GM18870 (cell line): ENCODE measurements at regions not wholly inside any gene's neighbourhood (a gene's known extent, or its start where the extent isn't known, plus 50 kb on each side); places are given as distances from the start of the nearest gene placed in this dataset.
"Not testable (repeated sequence)": the region's sequence is repeated elsewhere in the genome, so short reads cannot be mapped to it uniquely, and the experiment has no call there.

Experiments
- ATAC-seq: cut with Tn5 transposase; IDR thresholded peaks from one replicate; pipeline ENCODE4 v1.9.1; 2021; ENCODE audit warnings: moderate library complexity; ENCODE audit not compliant: unreplicated experiment

- ATAC-seq = not testable (repeated sequence)
Observed at GRCh38 chr13:21261487-21262216, 85.2 kb downstream of the MRPL57 start.

DNA sequence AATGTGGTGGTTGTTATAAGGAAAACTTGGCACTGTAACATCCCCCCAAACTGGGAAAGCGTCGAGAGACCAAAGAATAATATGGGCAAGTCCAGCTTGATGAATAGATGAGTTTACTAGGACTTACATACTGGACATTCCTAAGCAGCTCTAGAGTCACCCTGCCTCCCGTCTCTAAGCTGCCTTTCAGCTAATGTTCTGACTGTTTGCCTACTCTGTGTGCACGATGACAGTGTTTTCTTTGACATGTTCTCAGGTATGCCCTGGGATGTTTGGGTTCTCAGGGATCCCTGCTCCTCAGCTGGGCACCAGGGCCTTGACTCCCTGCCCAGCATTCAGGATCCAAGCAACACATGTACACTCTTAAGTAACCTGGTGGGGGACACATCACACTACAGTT is 87.5 kb downstream of the MRPL57 start:
- ATAC-seq = not testable (repeated sequence)

- not testable (repeated sequence) for ATAC-seq
Observed at GRCh38 chr13:21268485-21268884, 92.0 kb downstream of the MRPL57 start.

- ATAC-seq = not testable (repeated sequence)
Observed at GRCh38 chr13:21272439-21272838, 96.0 kb downstream of the MRPL57 start.

GRCh38 chr13:21274457-21274856 is 98.0 kb downstream of the MRPL57 start:
- not testable (repeated sequence) for ATAC-seq

DNA sequence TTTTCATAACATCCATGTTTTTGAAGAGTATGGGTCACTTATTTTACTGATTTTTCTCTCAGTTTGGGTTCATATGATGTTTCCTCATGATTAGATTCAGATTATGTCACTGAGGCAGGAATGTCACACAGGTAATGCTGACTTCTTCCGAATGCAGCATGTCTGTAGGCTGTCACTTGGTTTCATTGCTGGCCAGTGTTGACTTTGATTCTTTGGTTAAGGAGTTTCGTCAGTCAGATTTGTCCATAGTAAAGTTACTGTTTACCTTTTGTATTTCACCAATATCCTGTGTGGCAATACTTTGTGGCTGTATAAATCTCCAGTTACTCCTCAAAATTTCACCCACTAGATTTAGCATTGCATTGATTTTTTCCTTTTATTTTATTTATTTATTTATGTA is 105.6 kb downstream of the MRPL57 start:
- no peak for ATAC-seq

- ATAC-seq = no peak
Observed at GRCh38 chr13:21287331-21287907, 111.0 kb downstream of the MRPL57 start.

DNA sequence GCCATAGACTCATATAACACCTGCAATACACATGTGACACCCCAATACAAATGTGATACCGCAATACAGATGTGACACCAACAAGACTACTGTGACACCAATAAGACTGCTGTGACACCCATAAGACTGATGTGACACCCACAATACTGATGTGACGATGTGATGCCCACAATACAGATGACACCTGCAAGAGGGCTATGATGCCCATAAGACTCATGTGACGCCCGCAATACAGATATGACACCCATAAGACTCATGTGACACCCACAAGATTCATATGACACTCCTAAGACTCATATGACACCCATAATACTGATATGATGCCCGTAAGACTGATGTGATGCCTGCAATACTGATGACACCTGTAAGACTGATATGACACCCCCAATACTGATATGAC is 113.0 kb downstream of the MRPL57 start:
- no peak for ATAC-seq

DNA sequence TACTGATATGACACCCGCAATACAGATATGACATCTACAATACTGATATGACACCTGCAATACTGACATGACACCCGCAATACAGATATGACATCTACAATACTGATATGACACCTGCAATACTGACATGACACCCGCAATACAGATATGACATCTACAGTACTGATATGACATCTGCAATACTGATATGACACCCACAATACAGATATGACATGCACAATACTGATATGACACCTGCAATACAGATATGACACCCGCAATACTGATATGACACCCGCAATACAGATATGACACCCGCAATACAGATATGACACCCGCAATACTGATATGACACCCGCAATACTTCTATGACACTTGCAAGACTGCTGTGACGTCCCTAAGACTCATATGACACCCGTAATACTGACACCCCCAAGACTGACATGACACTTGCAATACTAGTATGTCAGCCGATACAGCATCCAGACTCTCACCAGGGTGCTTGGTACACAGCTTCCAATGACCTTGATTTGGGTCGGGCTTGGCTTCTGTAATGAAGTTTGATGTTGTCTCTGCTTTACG is 114.1 kb downstream of the MRPL57 start:
- ATAC-seq = not testable (repeated sequence)

GRCh38 chr13:21291840-21292239 is 115.4 kb downstream of the MRPL57 start:
- ATAC-seq = no peak

DNA sequence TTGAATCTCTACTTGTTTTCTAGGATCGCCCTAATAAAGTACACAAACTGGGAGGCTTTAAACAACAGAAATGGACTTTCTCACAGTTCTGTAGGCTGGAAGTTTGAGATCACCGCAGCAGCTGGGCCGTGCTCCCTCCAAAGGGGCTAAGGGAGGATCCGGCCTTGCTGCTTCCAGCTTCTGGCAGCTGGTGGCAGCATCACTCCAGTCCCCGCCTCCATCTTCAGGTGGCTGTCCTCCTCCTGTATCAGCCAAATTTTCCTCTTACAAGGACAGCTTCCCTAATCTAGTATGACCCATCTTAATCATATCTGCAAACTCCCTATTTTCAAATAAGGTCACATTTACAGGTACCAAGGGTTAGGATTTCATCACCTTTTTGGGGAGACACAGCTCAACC is 120.5 kb downstream of the MRPL57 start:
- not testable (repeated sequence) for ATAC-seq

- no peak for ATAC-seq
Observed at GRCh38 chr13:21297447-21297846, 121.0 kb downstream of the MRPL57 start.

DNA sequence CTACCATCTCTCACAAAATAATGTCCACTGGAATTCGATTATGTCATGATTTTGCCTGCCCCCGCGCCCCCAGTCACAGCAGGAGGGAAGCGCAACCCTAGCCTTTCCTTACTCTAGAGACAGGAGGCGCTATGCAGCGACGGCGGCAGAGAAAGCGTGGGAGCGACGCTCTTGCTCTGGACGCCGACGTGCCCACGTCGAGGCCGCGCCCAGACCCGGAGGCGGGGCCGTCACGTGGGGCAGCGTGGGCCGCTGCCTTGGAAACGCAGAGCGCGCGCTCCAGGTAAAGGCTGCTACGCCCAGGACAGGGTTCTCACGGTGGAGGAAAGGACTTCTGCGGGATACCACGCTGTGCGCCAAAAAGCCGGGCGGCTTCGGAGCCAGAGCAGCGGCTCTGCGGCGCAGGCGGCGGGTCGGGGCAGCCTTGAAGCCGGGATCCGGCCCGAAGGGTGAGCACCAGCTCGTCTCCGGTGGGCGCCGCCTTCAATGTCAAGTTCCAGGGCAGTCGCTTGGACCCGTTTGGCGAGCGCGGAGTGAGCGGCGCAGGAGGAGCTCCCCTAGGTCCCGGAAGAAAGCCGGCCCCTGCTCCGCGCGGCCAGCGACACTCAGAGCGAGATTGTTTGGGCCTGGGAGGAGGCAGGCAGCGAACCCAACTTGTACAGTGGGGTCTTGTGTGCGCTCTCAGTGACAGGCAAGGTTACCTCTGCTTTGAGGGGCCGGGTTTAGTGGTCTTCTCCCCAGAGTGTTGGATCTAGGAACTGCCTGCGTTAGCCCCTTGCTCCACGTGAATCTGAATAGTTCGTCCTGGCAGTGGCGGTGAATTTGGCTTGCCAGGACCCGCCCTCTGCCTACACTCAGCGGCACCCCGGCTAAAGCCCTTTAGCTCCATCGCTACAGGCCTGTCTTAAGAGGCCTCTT is 121.7 kb downstream of the MRPL57 start:
- ATAC-seq = peak; percentile 78

DNA sequence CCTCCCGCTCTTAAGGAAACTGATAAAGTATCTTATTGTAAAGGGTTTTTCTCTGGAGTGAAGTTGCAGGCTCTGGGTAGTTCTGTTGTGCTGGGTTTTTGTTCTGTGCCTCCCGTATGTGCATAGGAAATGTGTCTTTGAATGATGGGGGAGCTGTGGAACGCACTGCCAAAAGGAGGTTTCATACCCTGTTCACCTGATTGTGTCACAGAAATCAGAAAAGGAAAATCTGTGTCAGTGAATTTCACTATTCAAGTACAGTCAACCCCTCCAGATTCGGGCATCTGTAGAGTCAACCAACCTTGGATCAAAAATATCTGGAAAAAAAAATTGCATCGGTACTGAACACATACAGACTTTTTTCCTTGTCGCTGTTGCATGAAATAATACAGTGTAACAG is 127.8 kb downstream of the MRPL57 start:
- no peak for ATAC-seq

- not testable (repeated sequence) for ATAC-seq
Observed at GRCh38 chr13:21306300-21307073, 130.0 kb downstream of the MRPL57 start.

DNA sequence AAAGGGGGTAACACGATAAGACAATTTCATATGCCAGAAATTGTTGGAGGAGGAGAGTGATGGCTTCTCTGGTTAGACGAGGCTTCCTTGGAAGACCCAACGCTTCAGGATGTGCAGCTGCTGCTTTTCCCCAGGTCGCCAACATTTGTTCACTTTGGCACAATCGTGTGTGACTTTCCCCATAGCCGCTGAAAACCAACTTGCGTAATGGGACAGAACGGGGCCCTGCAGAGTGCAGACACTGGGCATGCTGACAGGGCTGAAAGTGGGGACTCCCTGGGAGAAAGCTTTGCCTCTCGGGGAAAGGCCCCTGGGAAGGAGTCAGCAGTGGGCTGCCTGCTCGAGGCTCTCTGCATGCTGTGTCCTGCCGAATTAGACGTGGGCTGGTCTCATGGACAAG is 130.7 kb downstream of the MRPL57 start:
- ATAC-seq = not testable (repeated sequence)

GRCh38 chr13:21308906-21309305 is 132.4 kb downstream of the MRPL57 start:
- no peak for ATAC-seq

GRCh38 chr13:21309542-21310172 is 133.2 kb downstream of the MRPL57 start:
- no peak for ATAC-seq

- ATAC-seq = no peak
Observed at GRCh38 chr13:21310220-21310619, 133.8 kb downstream of the MRPL57 start.

- not testable (repeated sequence) for ATAC-seq
Observed at GRCh38 chr13:21314976-21315375, 138.5 kb downstream of the MRPL57 start.
